Loucy (cell line): ENCODE measurements at regions not wholly inside any gene's neighbourhood (a gene's known extent, or its start where the extent isn't known, plus 50 kb on each side); places are given as distances from the start of the nearest gene placed in this dataset.

ENCODE experiments used
- H2AFZ ChIP-seq: fragments of 200-600 bp; sonication (generic); 2 replicates; pipeline ENCODE4 v1.6.0; 2016; ENCODE audit warnings: antibody characterized with exemption, mild to moderate bottlenecking, low read length, moderate library complexity
- H3F3A ChIP-seq: fragments of 200-600 bp; 2 replicates; pipeline ENCODE4 v1.6.0; 2016; ENCODE audit warnings: antibody characterized with exemption, low read depth, mild to moderate bottlenecking
- H3K27me3 ChIP-seq: fragments of 200-600 bp; sonication (generic); 2 replicates; pipeline ENCODE4 v1.6.1; 2014; ENCODE audit warnings: low read length, mild to moderate bottlenecking; ENCODE audit not compliant: insufficient read depth, poor library complexity, severe bottlenecking
- H3K36me3 ChIP-seq: fragments of 200-600 bp; sonication (generic); 2 replicates; pipeline ENCODE4 v1.6.1; 2016; ENCODE audit warnings: low read length; ENCODE audit not compliant: insufficient read depth
- H3K4me1 ChIP-seq: fragments of 200-600 bp; sonication (generic); 2 replicates; pipeline ENCODE4 v1.5.1; 2014; ENCODE audit warnings: low read length, mild to moderate bottlenecking; ENCODE audit not compliant: insufficient read depth, poor library complexity, severe bottlenecking
- H3K4me2 ChIP-seq: fragments of 200-600 bp; sonication (generic); 2 replicates; pipeline ENCODE4 v1.6.0; 2014; ENCODE audit warnings: antibody characterized with exemption, low read length, low read depth, mild to moderate bottlenecking; ENCODE audit not compliant: poor library complexity, severe bottlenecking
- H3K4me3 ChIP-seq: fragments of 200-600 bp; sonication (generic); 2 replicates; pipeline ENCODE4 v1.5.1; 2014; ENCODE audit warnings: low read length, mild to moderate bottlenecking, mixed read lengths; ENCODE audit not compliant: poor library complexity, severe bottlenecking
- H3K79me2 ChIP-seq: fragments of 200-600 bp; sonication (generic); 2 replicates; pipeline ENCODE4 v1.6.1; 2014; ENCODE audit warnings: low read length; ENCODE audit not compliant: insufficient read depth
- H3K9ac ChIP-seq: fragments of 200-600 bp; sonication (generic); 2 replicates; pipeline ENCODE4 v1.6.0; 2014; ENCODE audit warnings: mild to moderate bottlenecking, low read depth, low read length, moderate library complexity; ENCODE audit not compliant: poor library complexity, severe bottlenecking
- H3K9me2 ChIP-seq: fragments of 200-600 bp; sonication (generic); replicated peaks from 2 replicates; pipeline ENCODE4 v1.6.1; 2016; ENCODE audit warnings: low read depth, low read length, mixed read lengths
- H3K9me3 ChIP-seq: fragments of 200-600 bp; sonication (generic); 2 replicates; pipeline ENCODE4 v1.6.1; 2014; ENCODE audit warnings: mild to moderate bottlenecking, antibody characterized with exemption, low read length, low read depth; ENCODE audit not compliant: insufficient read depth
- H4K20me1 ChIP-seq: fragments of 200-600 bp; sonication (generic); 2 replicates; pipeline ENCODE4 v1.6.0; 2014; ENCODE audit warnings: antibody characterized with exemption, low read length, mild to moderate bottlenecking; ENCODE audit not compliant: insufficient read depth, poor library complexity, severe bottlenecking
- EZH2phosphoT487 ChIP-seq: fragments of 200-600 bp; IDR thresholded peaks from 2 replicates; pipeline ENCODE4 v1.6.1; 2018; ENCODE audit warnings: antibody characterized with exemption, mild to moderate bottlenecking, moderate library complexity, borderline replicate concordance
- TF ChIP-seq, protein P1 (sequence below): fragments of 200-600 bp; sonication (generic); conservative IDR thresholded peaks from 2 replicates; pipeline ENCODE4 v1.5.1; 2014; ENCODE audit warnings: mild to moderate bottlenecking, antibody characterized with exemption, low read length

- peak overlapping the region; percentile 49 for H3K9ac ChIP-seq
- H3K9me3 ChIP-seq, result no peaks in the 10 kb centered on the region
- H3K79me2 ChIP-seq, result no peaks in the 10 kb centered on the region
- peak overlapping the region; percentile 62 for H2AFZ ChIP-seq
- H4K20me1 ChIP-seq, result no peaks in the 10 kb centered on the region
- H3K4me2 ChIP-seq, result peak overlapping the region; percentile 69
- no peaks in the 10 kb centered on the region for H3K27me3 ChIP-seq
- H3K4me3 ChIP-seq, result peak overlapping the region; percentile 52
- no peaks in the 10 kb centered on the region for H3K9me2 ChIP-seq
- TF ChIP-seq EZH2phosphoT487, result no peak
- TF ChIP-seq, protein P1, sequence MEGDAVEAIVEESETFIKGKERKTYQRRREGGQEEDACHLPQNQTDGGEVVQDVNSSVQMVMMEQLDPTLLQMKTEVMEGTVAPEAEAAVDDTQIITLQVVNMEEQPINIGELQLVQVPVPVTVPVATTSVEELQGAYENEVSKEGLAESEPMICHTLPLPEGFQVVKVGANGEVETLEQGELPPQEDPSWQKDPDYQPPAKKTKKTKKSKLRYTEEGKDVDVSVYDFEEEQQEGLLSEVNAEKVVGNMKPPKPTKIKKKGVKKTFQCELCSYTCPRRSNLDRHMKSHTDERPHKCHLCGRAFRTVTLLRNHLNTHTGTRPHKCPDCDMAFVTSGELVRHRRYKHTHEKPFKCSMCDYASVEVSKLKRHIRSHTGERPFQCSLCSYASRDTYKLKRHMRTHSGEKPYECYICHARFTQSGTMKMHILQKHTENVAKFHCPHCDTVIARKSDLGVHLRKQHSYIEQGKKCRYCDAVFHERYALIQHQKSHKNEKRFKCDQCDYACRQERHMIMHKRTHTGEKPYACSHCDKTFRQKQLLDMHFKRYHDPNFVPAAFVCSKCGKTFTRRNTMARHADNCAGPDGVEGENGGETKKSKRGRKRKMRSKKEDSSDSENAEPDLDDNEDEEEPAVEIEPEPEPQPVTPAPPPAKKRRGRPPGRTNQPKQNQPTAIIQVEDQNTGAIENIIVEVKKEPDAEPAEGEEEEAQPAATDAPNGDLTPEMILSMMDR, result no peak
- H3K4me1 ChIP-seq, result peaks cover 43% of the 10 kb centered on the region
- no peaks in the 10 kb centered on the region for H3K36me3 ChIP-seq
- peaks cover 10% of the 10 kb centered on the region; the same call in 1 of the 2 replicates for H3F3A ChIP-seq
Measured at GRCh38 chr4:171644430-171645057, 168.7 kb upstream of the GALNTL6 start.

GRCh38 chr4:171639540-171639939 lies 173.7 kb upstream of the GALNTL6 start:
- H3K79me2 ChIP-seq, result no peaks in the 10 kb centered on the region
- no peaks in the 10 kb centered on the region for H3K9me2 ChIP-seq
- H3K9ac ChIP-seq, result no peak overlapping the region
- peaks cover 10% of the 10 kb centered on the region; the same call in 1 of the 2 replicates for H3F3A ChIP-seq
- no peaks in the 10 kb centered on the region for H3K27me3 ChIP-seq
- no peaks in the 10 kb centered on the region for H3K9me3 ChIP-seq
- no peaks in the 10 kb centered on the region for H4K20me1 ChIP-seq
- no peak overlapping the region for H2AFZ ChIP-seq
- H3K36me3 ChIP-seq, result no peaks in the 10 kb centered on the region
- no peak overlapping the region for H3K4me3 ChIP-seq
- H3K4me1 ChIP-seq, result peaks cover 37% of the 10 kb centered on the region
- no peak overlapping the region for H3K4me2 ChIP-seq
- TF ChIP-seq, protein P1, result no peak
- TF ChIP-seq EZH2phosphoT487, result no peak

DNA sequence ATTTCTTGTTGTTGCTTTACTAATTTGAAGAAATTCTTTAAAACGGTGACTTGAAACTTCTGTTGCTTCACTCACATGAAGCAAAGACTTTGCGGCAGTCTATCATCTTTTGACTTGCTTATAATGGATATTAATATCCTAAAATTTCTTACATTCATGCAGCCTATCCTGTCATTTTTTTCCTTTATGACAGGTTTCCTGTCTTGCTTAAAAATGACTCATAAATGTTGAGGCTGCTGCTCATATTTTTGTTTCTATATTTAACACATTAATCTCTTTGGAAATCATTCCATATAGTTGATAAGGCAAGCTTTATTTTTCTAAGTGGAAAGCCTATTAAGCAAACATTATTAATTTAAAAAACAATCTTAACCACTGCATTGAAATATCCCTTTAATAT lies 176.6 kb upstream of the GALNTL6 start:
- Histone ChIP-seq H3K9me3 (no peaks in the 10 kb centered on the region), H4K20me1 (no peaks in the 10 kb centered on the region), H3K4me3 (no peak overlapping the region), H3K9ac (no peak overlapping the region), H3F3A (no peaks in the 10 kb centered on the region), H3K36me3 (no peaks in the 10 kb centered on the region), H3K27me3 (no peaks in the 10 kb centered on the region), H3K4me1 (peaks cover 15% of the 10 kb centered on the region), H3K9me2 (no peaks in the 10 kb centered on the region), H3K79me2 (no peaks in the 10 kb centered on the region), H2AFZ (no peak overlapping the region), H3K4me2 (peak overlapping the region; percentile 12)
- TF ChIP-seq, protein P1, result no peak
- no peak for TF ChIP-seq EZH2phosphoT487
